KMS-11 (cell line): ENCODE measurements at regions not wholly inside any gene's neighbourhood (a gene's known extent, or its start where the extent isn't known, plus 50 kb on each side); places are given as distances from the start of the nearest gene placed in this dataset.

ENCODE experiments used
- H2AFZ ChIP-seq: fragments of 200-600 bp; sonication (generic); 2 replicates; pipeline ENCODE4 v1.6.1; 2016; ENCODE audit warnings: antibody characterized with exemption, mixed run types, low read depth
- H3K27ac ChIP-seq: fragments of 200-600 bp; sonication (generic); 2 replicates; pipeline ENCODE4 v1.6.1; 2016; ENCODE audit warnings: mild to moderate bottlenecking, mixed run types
- H3K27me3 ChIP-seq: fragments of 200-600 bp; sonication (generic); 2 replicates; pipeline ENCODE4 v1.6.1; 2017; ENCODE audit warnings: mild to moderate bottlenecking, low read depth, mixed run types, moderate library complexity; ENCODE audit not compliant: insufficient read depth
- H3K36me3 ChIP-seq: fragments of 200-600 bp; sonication (generic); 2 replicates; pipeline ENCODE4 v1.6.1; 2017; ENCODE audit warnings: mild to moderate bottlenecking, mixed run types; ENCODE audit not compliant: insufficient read depth
- H3K4me1 ChIP-seq: fragments of 200-600 bp; sonication (generic); 2 replicates; pipeline ENCODE4 v1.6.1; 2016; ENCODE audit warnings: mild to moderate bottlenecking, low read depth, mixed run types; ENCODE audit not compliant: poor library complexity, severe bottlenecking
- H3K4me2 ChIP-seq: fragments of 200-600 bp; sonication (generic); 2 replicates; pipeline ENCODE4 v1.7.0; 2016; ENCODE audit warnings: mild to moderate bottlenecking, mixed run types
- H3K4me3 ChIP-seq: fragments of 200-600 bp; sonication (generic); IDR thresholded peaks from 2 replicates; pipeline ENCODE4 v1.6.1; 2017; ENCODE audit warnings: low read depth, low read length, mixed read lengths; ENCODE audit not compliant: insufficient read depth
- H3K79me2 ChIP-seq: fragments of 200-600 bp; sonication (generic); 2 replicates; pipeline ENCODE4 v1.6.1; 2016; ENCODE audit warnings: low read depth, mixed run types; ENCODE audit not compliant: insufficient read depth
- H3K9ac ChIP-seq: fragments of 200-600 bp; sonication (generic); 2 replicates; pipeline ENCODE4 v1.6.1; 2016; ENCODE audit warnings: mild to moderate bottlenecking, mixed run types
- H4K20me1 ChIP-seq: fragments of 200-600 bp; sonication (generic); 2 replicates; pipeline ENCODE4 v1.6.1; 2016; ENCODE audit warnings: mild to moderate bottlenecking, mixed run types; ENCODE audit not compliant: insufficient read depth
- TF ChIP-seq, protein P1 (sequence below): fragments of 200-600 bp; sonication (generic); conservative IDR thresholded peaks from 2 replicates; pipeline ENCODE4 v1.6.1; 2017; ENCODE audit warnings: low read depth, mild to moderate bottlenecking, antibody characterized with exemption, low read length, moderate library complexity, mixed read lengths

DNA sequence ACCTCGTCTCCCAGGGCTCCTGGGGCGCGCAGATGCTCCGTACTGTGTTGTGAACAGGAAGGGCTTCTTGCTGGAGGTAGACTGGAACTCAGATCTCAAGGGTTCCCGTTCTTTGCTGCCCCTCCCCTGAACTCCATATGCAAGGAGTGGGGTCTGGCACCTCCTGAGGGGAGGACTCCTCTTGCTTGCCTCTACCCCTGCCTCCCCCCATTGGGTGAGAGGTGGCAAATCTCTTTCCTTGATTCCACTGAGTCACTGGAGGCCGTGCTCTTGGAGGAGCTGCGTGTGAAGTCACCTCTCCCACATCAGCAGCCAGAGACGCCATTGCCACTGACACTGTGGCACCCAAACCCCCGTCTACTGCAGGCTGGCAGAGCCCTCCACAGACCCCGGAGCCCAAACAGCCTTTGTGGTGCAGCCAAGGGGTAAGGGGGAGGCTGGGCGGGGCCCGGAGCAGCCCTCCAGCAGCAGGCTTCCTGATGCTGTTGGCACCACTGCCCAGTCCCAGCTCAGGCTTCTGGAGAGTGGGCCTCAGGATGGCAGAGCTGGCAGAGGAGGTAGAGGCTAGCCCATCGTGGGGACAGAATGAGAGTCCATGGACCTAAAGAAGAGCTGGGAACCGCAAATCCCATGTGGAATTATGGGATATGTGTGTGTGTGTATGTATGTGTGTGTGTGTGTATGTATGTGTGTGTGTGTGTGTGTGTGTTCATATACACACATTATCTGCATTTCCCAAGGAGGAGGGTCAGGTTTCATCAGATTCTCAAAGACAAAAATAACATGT is 104.9 kb upstream of the RUNX3 start:
- Histone ChIP-seq H4K20me1 (no peaks in the 10 kb centered on the region), H3K79me2 (no peaks in the 10 kb centered on the region), H3K36me3 (no peaks in the 10 kb centered on the region), H2AFZ (no peak overlapping the region), H3K27me3 (no peaks in the 10 kb centered on the region), H3K4me3 (no peak overlapping the region), H3K27ac (no peak overlapping the region), H3K4me2 (no peak overlapping the region), H3K4me1 (peaks cover 46% of the 10 kb centered on the region), H3K9ac (no peak overlapping the region)
- TF ChIP-seq, protein P1, sequence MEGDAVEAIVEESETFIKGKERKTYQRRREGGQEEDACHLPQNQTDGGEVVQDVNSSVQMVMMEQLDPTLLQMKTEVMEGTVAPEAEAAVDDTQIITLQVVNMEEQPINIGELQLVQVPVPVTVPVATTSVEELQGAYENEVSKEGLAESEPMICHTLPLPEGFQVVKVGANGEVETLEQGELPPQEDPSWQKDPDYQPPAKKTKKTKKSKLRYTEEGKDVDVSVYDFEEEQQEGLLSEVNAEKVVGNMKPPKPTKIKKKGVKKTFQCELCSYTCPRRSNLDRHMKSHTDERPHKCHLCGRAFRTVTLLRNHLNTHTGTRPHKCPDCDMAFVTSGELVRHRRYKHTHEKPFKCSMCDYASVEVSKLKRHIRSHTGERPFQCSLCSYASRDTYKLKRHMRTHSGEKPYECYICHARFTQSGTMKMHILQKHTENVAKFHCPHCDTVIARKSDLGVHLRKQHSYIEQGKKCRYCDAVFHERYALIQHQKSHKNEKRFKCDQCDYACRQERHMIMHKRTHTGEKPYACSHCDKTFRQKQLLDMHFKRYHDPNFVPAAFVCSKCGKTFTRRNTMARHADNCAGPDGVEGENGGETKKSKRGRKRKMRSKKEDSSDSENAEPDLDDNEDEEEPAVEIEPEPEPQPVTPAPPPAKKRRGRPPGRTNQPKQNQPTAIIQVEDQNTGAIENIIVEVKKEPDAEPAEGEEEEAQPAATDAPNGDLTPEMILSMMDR = no peak

DNA sequence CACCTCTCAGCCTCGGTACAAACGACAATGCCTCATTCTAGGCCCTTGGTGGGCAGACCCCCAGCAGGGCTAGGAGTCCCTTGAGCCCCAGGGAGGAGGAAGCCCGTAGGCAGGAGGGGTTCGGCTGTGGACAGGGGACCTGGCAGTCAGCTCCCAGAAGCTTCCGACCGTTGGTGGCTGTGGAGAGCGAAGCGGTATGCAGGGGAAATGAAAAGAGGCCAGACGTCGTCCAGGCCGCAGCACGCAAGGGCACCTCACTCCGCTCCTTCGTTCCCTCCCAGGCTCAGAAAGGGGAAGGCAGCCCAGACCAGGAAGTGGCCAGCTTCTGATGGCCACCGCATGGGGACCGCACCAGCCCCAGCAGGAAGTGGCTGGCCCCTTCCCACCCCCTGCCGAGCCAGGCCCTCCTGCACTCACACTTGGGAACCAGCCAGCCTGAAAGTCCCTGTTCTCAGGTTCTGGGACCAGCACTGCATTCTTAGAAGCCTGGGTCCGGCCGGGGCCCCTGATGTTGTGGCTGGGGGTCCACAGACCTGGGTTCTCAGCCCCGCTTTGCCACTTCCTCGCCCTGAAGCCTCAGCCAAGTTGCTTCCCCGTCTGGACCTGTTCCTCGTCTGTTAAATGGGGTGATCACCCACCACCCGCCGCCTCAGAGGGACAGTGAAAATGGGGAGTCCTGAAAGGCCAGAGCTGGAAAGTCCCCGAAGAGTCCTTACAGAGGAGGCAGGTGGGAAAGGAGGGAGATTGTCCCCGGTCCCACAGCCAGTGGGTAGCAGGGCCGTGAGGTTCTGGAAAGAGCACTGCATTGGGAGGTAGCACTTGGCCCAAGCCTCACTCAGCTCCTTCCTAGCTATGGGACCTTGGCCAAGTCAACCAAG is 104.0 kb upstream of the RUNX3 start:
- no peak overlapping the region for H3K4me3 ChIP-seq
- no peaks in the 10 kb centered on the region for H3K27me3 ChIP-seq
- no peaks in the 10 kb centered on the region for H4K20me1 ChIP-seq
- H3K4me1 ChIP-seq = peaks cover 53% of the 10 kb centered on the region
- no peak overlapping the region for H3K27ac ChIP-seq
- H3K9ac ChIP-seq = no peak overlapping the region
- no peaks in the 10 kb centered on the region for H3K36me3 ChIP-seq
- TF ChIP-seq, protein P1 = no peak
- H3K4me2 ChIP-seq = no peak overlapping the region
- H2AFZ ChIP-seq = no peak overlapping the region
- H3K79me2 ChIP-seq = no peaks in the 10 kb centered on the region

DNA sequence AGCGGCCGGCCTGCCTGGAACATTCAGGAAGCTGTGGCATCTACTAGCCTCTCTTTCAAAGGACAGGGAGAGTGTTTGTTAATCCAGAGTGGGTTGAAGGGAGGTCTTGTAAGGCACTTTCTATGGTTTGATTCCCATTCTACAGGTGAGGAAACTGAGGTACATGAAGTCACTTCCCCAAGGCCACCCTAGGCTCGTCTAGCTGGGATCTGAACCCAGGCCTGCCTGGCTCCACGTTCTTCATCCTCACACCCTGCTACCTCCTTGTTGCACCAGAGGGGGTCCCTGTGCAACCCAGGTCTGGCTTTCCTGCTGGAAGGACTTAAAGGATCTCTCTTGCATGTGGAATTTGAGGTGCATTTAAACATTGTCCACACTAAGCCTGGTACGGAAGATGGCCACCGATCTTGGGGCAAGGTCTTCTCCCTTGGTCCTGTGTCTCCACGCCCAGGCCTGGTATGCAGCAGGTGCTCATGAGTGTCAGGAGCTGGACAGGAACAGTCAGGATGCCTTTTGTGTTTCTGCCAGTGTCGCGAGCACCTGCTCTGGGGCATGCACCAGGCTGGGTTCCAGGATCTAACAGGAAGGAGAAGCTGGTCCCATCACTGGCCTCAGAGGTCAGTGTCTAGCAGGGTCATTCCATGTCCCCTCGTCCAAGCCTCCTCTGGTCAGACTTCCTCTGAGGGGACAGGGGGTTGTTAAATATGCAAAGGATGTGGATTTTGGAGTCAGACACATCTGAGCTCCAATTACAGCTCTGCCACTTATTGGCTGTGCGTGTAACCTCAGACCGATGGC is 103.2 kb upstream of the RUNX3 start:
- Histone ChIP-seq H3K27me3 (no peaks in the 10 kb centered on the region), H2AFZ (no peak overlapping the region), H3K4me3 (no peak overlapping the region), H3K4me1 (peaks cover 53% of the 10 kb centered on the region), H3K4me2 (peak overlapping the region; percentile 48), H3K27ac (peak overlapping the region; percentile 56; the same call in 1 of the 2 replicates), H3K79me2 (no peaks in the 10 kb centered on the region), H3K36me3 (no peaks in the 10 kb centered on the region), H3K9ac (peak overlapping the region; percentile 1; the same call in 1 of the 2 replicates), H4K20me1 (no peaks in the 10 kb centered on the region)
- TF ChIP-seq, protein P1 = no peak

DNA sequence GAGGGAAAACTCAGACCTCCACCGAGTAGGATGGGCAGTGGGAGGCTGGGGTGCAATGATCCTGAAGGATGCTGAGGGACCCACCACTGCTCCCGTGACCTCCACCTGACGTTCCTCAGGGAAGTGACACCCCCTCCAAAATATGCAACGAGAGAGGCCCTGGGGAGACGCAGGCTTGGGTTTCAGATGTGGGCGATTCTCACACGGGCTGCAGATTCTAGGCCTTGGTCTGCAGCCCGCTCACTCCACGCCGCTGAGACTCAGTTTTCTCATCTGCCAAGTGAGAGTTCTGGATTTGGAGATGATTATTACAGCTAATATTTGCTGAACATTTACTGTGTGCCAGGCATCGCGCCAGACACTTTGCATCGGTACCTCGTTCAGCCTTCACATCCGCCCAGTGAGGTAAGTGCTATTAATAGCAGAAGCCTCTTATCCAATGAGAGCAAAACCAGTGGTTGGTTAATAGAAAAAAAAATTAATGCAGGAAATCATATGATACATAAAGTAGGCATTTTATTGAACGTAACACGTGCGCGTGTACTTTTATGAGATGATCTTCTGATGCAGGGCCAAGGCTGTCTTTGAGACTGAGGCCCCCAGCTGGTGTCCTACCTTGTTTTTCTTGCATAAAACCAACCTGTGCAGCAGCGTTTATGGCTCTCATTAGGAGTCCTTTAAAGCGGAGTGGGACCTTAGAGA is 102.0 kb upstream of the RUNX3 start:
- no peaks in the 10 kb centered on the region for H4K20me1 ChIP-seq
- H3K36me3 ChIP-seq = no peaks in the 10 kb centered on the region
- H3K4me1 ChIP-seq = peaks cover 57% of the 10 kb centered on the region
- TF ChIP-seq, protein P1 = no peak
- peak overlapping the region; percentile 38; the same call in 1 of the 2 replicates for H2AFZ ChIP-seq
- peak overlapping the region; percentile 48 for H3K4me2 ChIP-seq
- no peaks in the 10 kb centered on the region for H3K79me2 ChIP-seq
- peak overlapping the region; percentile 56 for H3K27ac ChIP-seq
- no peaks in the 10 kb centered on the region for H3K27me3 ChIP-seq
- no peak overlapping the region for H3K4me3 ChIP-seq
- peak overlapping the region; percentile 1; the same call in 1 of the 2 replicates for H3K9ac ChIP-seq
